ENCODE measurements at regions not wholly inside any gene's neighbourhood (a gene's known extent, or its start where the extent isn't known, plus 50 kb on each side); places are given as distances from the start of the nearest gene placed in this dataset.

DNA sequence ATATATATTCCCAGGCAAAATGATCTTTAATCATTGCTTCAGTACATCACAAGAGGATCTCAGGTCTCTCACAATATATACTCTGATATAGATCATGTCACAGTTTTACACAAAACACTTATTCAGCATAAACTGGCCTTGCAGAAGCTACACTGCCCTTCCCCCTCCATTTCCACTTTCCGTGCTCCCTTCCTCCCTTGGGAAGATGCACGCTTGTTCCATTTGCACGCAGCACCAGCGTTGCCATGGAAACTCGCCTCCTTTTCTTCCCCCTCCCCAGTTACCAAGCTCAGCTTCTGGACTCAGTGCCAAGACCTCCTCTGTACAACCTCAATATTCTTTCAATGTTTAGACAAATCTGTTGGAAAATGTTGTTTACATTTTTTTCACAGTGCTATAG lies 154.6 kb downstream of the RFPL4B start:
- DNase-seq = peak; percentile 71
- TF ChIP-seq, protein P1, sequence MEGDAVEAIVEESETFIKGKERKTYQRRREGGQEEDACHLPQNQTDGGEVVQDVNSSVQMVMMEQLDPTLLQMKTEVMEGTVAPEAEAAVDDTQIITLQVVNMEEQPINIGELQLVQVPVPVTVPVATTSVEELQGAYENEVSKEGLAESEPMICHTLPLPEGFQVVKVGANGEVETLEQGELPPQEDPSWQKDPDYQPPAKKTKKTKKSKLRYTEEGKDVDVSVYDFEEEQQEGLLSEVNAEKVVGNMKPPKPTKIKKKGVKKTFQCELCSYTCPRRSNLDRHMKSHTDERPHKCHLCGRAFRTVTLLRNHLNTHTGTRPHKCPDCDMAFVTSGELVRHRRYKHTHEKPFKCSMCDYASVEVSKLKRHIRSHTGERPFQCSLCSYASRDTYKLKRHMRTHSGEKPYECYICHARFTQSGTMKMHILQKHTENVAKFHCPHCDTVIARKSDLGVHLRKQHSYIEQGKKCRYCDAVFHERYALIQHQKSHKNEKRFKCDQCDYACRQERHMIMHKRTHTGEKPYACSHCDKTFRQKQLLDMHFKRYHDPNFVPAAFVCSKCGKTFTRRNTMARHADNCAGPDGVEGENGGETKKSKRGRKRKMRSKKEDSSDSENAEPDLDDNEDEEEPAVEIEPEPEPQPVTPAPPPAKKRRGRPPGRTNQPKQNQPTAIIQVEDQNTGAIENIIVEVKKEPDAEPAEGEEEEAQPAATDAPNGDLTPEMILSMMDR (IDR thresholded peaks at IDR 0.05; ENCODE audit: low read depth, low read length, missing control alignments) = no peak
- peak overlapping the region; percentile 36 for H3K4me3 ChIP-seq (ENCODE audit: low read depth, low read length)
- no peaks in the 10 kb centered on the region for H3K27me3 ChIP-seq (replicated peaks)
- in situ Hi-C loops (cut with HindIII; ENCODE audit: low pct_ligation_motif_present, low sequenced_read_pairs) = no loop called here
- no peaks in the 10 kb centered on the region for H3K36me3 ChIP-seq (replicated peaks)
- no peak overlapping the region for H3K27ac ChIP-seq

- no peak overlapping the region for H3K27ac ChIP-seq
- no peak overlapping the region for H3K4me3 ChIP-seq (ENCODE audit: low read depth, low read length)
- TF ChIP-seq, protein P1 (IDR thresholded peaks at IDR 0.05; ENCODE audit: low read depth, low read length, missing control alignments) = peak; percentile 41
- in situ Hi-C loops (cut with HindIII; ENCODE audit: low pct_ligation_motif_present, low sequenced_read_pairs) = no loop called here
- no peaks in the 10 kb centered on the region for H3K27me3 ChIP-seq (replicated peaks)
- H3K36me3 ChIP-seq (replicated peaks) = no peaks in the 10 kb centered on the region
- no peak for DNase-seq
These were observed 155.4 kb downstream of the RFPL4B start for GRCh38 chr6:112502351-112503090.

DNA sequence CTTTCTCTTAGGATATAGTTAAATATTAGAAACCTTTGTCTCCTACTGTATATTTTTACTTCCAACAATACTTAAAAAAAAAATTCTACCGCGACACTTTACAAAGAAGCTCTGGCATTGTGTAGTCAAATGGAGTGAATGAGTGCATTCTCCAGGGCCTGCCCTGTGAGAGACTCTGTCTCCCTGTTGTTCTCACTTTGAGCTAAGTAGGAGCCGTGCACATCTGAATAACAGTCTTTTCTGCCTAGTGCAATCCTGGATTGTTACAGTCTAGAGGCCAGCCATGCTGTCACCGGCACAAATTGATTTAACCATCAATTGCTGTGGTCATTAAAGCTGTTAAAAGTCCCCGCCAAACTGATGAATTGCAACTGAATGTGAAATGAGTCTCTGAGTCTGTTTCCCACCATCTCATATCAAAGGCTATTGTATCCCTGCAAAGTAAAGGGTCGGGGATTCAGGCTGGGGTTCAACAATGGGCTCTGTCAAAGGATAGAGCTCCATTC lies 156.0 kb downstream of the RFPL4B start:
- in situ Hi-C loops (cut with HindIII; ENCODE audit: low pct_ligation_motif_present, low sequenced_read_pairs) = no loop called here
- Histone ChIP-seq H3K27me3 (replicated peaks) (no peaks in the 10 kb centered on the region), H3K27ac (no peak overlapping the region), H3K4me3 (ENCODE audit: low read depth, low read length) (no peak overlapping the region), H3K36me3 (replicated peaks) (no peaks in the 10 kb centered on the region)
- DNase-seq = no peak
- TF ChIP-seq, protein P1 (IDR thresholded peaks at IDR 0.05; ENCODE audit: low read depth, low read length, missing control alignments) = no peak

DNA sequence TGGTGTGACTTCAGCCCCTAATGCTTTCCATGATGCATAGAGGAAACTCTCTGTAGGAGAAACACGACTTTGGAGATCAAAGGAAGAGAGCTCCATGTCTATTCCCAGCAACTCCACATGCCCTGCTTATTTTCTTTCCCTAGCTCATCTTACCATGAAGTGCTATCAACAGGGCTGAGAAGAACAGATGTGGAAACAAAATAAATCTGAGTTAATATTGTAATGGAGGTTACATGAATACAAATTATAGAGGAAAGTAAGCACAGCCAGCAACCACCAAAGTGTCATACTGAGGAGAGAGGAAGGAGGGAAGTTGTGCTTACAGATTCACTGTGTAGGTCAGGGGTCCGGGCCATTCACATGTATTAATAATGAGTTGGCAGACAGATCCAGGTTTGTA lies 157.5 kb downstream of the RFPL4B start:
- H3K36me3 ChIP-seq (replicated peaks) = no peaks in the 10 kb centered on the region
- no peak for DNase-seq
- no peaks in the 10 kb centered on the region for H3K27me3 ChIP-seq (replicated peaks)
- in situ Hi-C loops (cut with HindIII; ENCODE audit: low pct_ligation_motif_present, low sequenced_read_pairs) = no loop called here
- H3K27ac ChIP-seq = no peak overlapping the region
- no peak overlapping the region for H3K4me3 ChIP-seq (ENCODE audit: low read depth, low read length)
- TF ChIP-seq, protein P1 (IDR thresholded peaks at IDR 0.05; ENCODE audit: low read depth, low read length, missing control alignments) = no peak

- DNase-seq = no peak
- no peaks in the 10 kb centered on the region for H3K27me3 ChIP-seq (replicated peaks)
- no peaks in the 10 kb centered on the region for H3K36me3 ChIP-seq (replicated peaks)
- H3K27ac ChIP-seq = no peak overlapping the region
- H3K4me3 ChIP-seq (ENCODE audit: low read depth, low read length) = no peak overlapping the region
- in situ Hi-C loops (cut with HindIII; ENCODE audit: low pct_ligation_motif_present, low sequenced_read_pairs) = no loop called here
- TF ChIP-seq, protein P1 (IDR thresholded peaks at IDR 0.05; ENCODE audit: low read depth, low read length, missing control alignments) = no peak
These were observed 164.3 kb downstream of the RFPL4B start for GRCh38 chr6:112511441-112511840.

DNA sequence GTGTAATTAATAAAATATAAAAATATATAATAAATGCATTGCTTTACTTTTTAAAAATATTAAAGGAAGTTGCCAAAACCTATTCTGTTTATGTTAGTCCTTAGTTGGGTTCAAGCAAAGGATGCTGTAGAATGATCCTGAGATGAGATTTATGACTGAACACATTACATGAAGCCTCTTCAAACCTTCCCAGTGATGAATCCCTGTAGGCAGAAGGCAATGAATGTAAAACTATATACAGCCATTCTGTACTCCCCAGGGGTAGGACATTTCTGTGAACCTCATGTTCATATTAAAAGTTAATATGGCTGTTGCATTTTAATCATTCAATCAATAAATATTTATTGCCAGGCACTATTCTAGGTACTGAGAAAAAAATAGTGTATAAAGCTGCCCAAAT lies 166.0 kb downstream of the RFPL4B start:
- in situ Hi-C loops (cut with HindIII; ENCODE audit: low pct_ligation_motif_present, low sequenced_read_pairs) = no loop called here
- Histone ChIP-seq H3K4me3 (ENCODE audit: low read depth, low read length) (no peak overlapping the region), H3K27me3 (replicated peaks) (no peaks in the 10 kb centered on the region), H3K36me3 (replicated peaks) (no peaks in the 10 kb centered on the region), H3K27ac (no peak overlapping the region)
- no peak for DNase-seq
- TF ChIP-seq, protein P1 (IDR thresholded peaks at IDR 0.05; ENCODE audit: low read depth, low read length, missing control alignments) = no peak
